Natural killer cell (primary cell): ENCODE measurements at regions not wholly inside any gene's neighbourhood (a gene's known extent, or its start where the extent isn't known, plus 50 kb on each side); places are given as distances from the start of the nearest gene placed in this dataset.

ENCODE experiments used
- ATAC-seq, 3 donors: fragments of 150-1000 bp in 2 of 3; fragments of 200-7000 bp in 1 of 3; cut with Tn5 transposase; 1 replicate in 1 of 3; 2 replicates in 2 of 3; pipeline ENCODE4 v1.10.0; 2021; ENCODE audit warnings: mild to moderate bottlenecking in 2 of 3, moderate library complexity in 2 of 3
- DNase-seq, 2 donors: peaks; one replicate each; pipeline versions ENCODE4 v3.0.0 to v3.0.0-alpha.2; 2013 to 2021; ENCODE audit warnings: mixed read lengths in 1 of 2
- H3K27ac ChIP-seq: one replicate; pipeline ENCODE4 v1.5.1; 2013; ENCODE audit warnings: mild to moderate bottlenecking, low read length
- H3K27me3 ChIP-seq: one replicate; pipeline ENCODE4 v1.6.1; 2013; ENCODE audit warnings: low read length; ENCODE audit not compliant: control insufficient read depth, insufficient read depth
- H3K36me3 ChIP-seq: one replicate; pipeline ENCODE4 v1.6.1; 2013; ENCODE audit warnings: low read length; ENCODE audit not compliant: control insufficient read depth, insufficient read depth
- H3K4me1 ChIP-seq: one replicate; pipeline ENCODE4 v1.6.1; 2013; ENCODE audit warnings: low read length; ENCODE audit not compliant: control insufficient read depth, insufficient read depth
- H3K4me3 ChIP-seq: one replicate; pipeline ENCODE4 v1.5.1; 2013; ENCODE audit warnings: low read length
- H3K9me3 ChIP-seq: one replicate; pipeline ENCODE4 v1.6.1; 2013; ENCODE audit warnings: low read length; ENCODE audit not compliant: control insufficient read depth, insufficient read depth
- H3K27ac Mint-ChIP-seq, 2 donors: one replicate each; pipeline ENCODE4 v1.8.0; 2022; ENCODE audit warnings: mild to moderate bottlenecking in 2 of 2, mixed read lengths in 2 of 2, moderate library complexity in 1 of 2
- H3K27me3 Mint-ChIP-seq, 2 donors: one replicate each; pipeline ENCODE4 v1.8.0; 2022; ENCODE audit warnings: low read depth in 2 of 2, mixed read lengths in 2 of 2
- H3K36me3 Mint-ChIP-seq: one replicate; pipeline ENCODE4 v1.8.0; 2022; ENCODE audit warnings: mixed read lengths
- H3K4me1 Mint-ChIP-seq, 2 donors: one replicate each; pipeline ENCODE4 v1.8.0; 2022; ENCODE audit warnings: mixed read lengths in 2 of 2
- H3K4me3 Mint-ChIP-seq: one replicate; pipeline ENCODE4 v1.8.0; 2022; ENCODE audit warnings: mild to moderate bottlenecking, moderate library complexity, mixed read lengths
- H3K9me3 Mint-ChIP-seq, 2 donors: one replicate each; pipeline ENCODE4 v1.8.0; 2022; ENCODE audit warnings: mixed read lengths in 2 of 2
- WGBS: methylation state at CpG from one replicate; pipeline ENCODE4 v1.1.7; 2013; ENCODE audit warnings: missing lambda C conversion rate; ENCODE audit not compliant: insufficient coverage; 5-methylcytosine and 5-hydroxymethylcytosine counted together
- intact Hi-C: fragments of 100-400 bp; cut with micrococcal nuclease; formaldehyde crosslinking; loops from one replicate; pipeline ENCODE4 v1.14.2; 2022
- TF ChIP-seq, protein P1 (sequence below): fragments of 200-600 bp; IDR thresholded peaks from one replicate; pipeline ENCODE4 v1.8.0; 2022; ENCODE audit warnings: antibody characterized with exemption

DNA sequence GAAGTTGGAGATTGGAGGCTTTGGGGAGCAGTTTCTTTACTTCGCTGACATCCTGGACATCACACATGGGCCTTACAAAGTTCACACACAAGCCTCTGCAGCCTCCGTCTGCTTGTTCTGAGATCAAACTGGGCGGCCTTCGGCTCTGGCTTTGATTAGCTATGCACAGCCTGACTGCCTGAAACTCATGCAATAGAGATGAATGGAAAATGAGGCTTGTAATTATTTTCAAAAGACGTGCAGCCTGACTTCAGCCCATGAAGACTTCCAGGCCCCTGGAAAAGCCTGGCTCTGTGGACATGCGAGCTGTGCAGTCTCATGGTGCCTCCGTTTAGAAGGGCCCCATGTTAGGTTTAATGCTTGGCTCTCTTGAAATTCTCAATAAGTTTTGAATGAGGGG lies 480.5 kb upstream of the SULF2 start:
- DNase-seq, result no peak
- no peak overlapping the region for H3K4me3 ChIP-seq
- H3K27ac Mint-ChIP-seq, result no peak overlapping the region
- H3K27ac ChIP-seq, result no peak overlapping the region
- H3K27me3 ChIP-seq, result no peaks in the 10 kb centered on the region
- TF ChIP-seq, protein P1, sequence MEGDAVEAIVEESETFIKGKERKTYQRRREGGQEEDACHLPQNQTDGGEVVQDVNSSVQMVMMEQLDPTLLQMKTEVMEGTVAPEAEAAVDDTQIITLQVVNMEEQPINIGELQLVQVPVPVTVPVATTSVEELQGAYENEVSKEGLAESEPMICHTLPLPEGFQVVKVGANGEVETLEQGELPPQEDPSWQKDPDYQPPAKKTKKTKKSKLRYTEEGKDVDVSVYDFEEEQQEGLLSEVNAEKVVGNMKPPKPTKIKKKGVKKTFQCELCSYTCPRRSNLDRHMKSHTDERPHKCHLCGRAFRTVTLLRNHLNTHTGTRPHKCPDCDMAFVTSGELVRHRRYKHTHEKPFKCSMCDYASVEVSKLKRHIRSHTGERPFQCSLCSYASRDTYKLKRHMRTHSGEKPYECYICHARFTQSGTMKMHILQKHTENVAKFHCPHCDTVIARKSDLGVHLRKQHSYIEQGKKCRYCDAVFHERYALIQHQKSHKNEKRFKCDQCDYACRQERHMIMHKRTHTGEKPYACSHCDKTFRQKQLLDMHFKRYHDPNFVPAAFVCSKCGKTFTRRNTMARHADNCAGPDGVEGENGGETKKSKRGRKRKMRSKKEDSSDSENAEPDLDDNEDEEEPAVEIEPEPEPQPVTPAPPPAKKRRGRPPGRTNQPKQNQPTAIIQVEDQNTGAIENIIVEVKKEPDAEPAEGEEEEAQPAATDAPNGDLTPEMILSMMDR, result no peak
- H3K9me3 ChIP-seq, result no peaks in the 10 kb centered on the region
- no peaks in the 10 kb centered on the region for H3K36me3 Mint-ChIP-seq
- H3K36me3 ChIP-seq, result no peaks in the 10 kb centered on the region
- H3K27me3 Mint-ChIP-seq, result peaks cover 14 to 25% of the 10 kb centered on the region in 2 donors
- H3K4me1 Mint-ChIP-seq, result no peaks in the 10 kb centered on the region
- H3K4me1 ChIP-seq, result no peaks in the 10 kb centered on the region
- intact Hi-C loops, result no loop called here
- H3K4me3 Mint-ChIP-seq, result no peak overlapping the region
- no peak for ATAC-seq
- no peaks in the 10 kb centered on the region for H3K9me3 Mint-ChIP-seq
- 92% methylated on average over 6 of the region's 7 CpGs for WGBS

- H3K36me3 Mint-ChIP-seq, result no peaks in the 10 kb centered on the region
- H3K36me3 ChIP-seq, result no peaks in the 10 kb centered on the region
- H3K4me3 ChIP-seq, result no peak overlapping the region
- no peak for DNase-seq
- H3K9me3 ChIP-seq, result no peaks in the 10 kb centered on the region
- H3K27me3 Mint-ChIP-seq, result peaks cover 10 to 32% of the 10 kb centered on the region in 2 donors
- no peaks in the 10 kb centered on the region for H3K9me3 Mint-ChIP-seq
- intact Hi-C loops, result no loop called here
- no peak overlapping the region for H3K27ac Mint-ChIP-seq
- no peaks in the 10 kb centered on the region for H3K4me1 Mint-ChIP-seq
- H3K4me1 ChIP-seq, result no peaks in the 10 kb centered on the region
- H3K27me3 ChIP-seq, result no peaks in the 10 kb centered on the region
- TF ChIP-seq, protein P1, result no peak
- no peak for ATAC-seq
- H3K4me3 Mint-ChIP-seq, result no peak overlapping the region
- H3K27ac ChIP-seq, result no peak overlapping the region
These were observed 477.7 kb upstream of the SULF2 start for GRCh38 chr20:48262955-48263354.

DNA sequence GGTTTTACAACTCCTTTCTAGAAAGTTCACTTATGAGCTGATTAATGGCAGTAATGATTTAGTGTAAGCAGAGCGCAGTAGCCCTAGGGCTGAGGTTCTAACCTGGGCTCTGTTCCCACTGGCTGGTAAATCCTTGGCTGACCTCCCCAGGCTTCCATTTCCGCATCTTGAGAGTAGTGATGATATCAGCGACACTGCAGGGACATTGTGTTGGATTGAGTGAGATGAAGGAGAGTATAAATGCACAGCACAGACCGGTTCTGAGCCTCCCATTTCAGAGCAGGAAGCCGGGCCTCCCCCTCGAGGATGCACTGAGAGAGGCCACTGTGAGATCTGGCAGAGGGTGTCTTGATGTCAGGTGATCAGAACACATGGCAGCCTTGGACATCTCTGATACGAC lies 477.2 kb upstream of the SULF2 start:
- TF ChIP-seq, protein P1, result no peak
- no peak overlapping the region for H3K27ac ChIP-seq
- ATAC-seq (no peak), DNase-seq (no peak)
- no peaks in the 10 kb centered on the region for H3K9me3 ChIP-seq
- no peaks in the 10 kb centered on the region for H3K4me1 Mint-ChIP-seq
- H3K36me3 Mint-ChIP-seq, result no peaks in the 10 kb centered on the region
- H3K27me3 ChIP-seq, result no peaks in the 10 kb centered on the region
- no peaks in the 10 kb centered on the region for H3K36me3 ChIP-seq
- H3K9me3 Mint-ChIP-seq, result no peaks in the 10 kb centered on the region
- H3K4me1 ChIP-seq, result no peaks in the 10 kb centered on the region
- no peak overlapping the region for H3K4me3 Mint-ChIP-seq
- 81% methylated on average over 7 of the region's 7 CpGs for WGBS
- intact Hi-C loops, result no loop called here
- no peak overlapping the region for H3K4me3 ChIP-seq
- H3K27me3 Mint-ChIP-seq, result peaks cover 10 to 32% of the 10 kb centered on the region in 2 donors
- H3K27ac Mint-ChIP-seq, result no peak overlapping the region

- TF ChIP-seq, protein P1, result no peak
- 90% methylated on average over 5 of the region's 6 CpGs for WGBS
- Mint-ChIP-seq H3K4me1 (no peaks in the 10 kb centered on the region), H3K27ac (no peak overlapping the region), H3K4me3 (no peak overlapping the region), H3K9me3 (no peaks in the 10 kb centered on the region), H3K27me3 (peaks cover 10 to 32% of the 10 kb centered on the region in 2 donors), H3K36me3 (no peaks in the 10 kb centered on the region)
- no peaks in the 10 kb centered on the region for H3K9me3 ChIP-seq
- DNase-seq (no peak), ATAC-seq (no peak)
- intact Hi-C loops, result no loop called here
- no peak overlapping the region for H3K27ac ChIP-seq
- no peaks in the 10 kb centered on the region for H3K4me1 ChIP-seq
- no peak overlapping the region for H3K4me3 ChIP-seq
- no peaks in the 10 kb centered on the region for H3K36me3 ChIP-seq
- no peaks in the 10 kb centered on the region for H3K27me3 ChIP-seq
These were observed 476.2 kb upstream of the SULF2 start for GRCh38 chr20:48261398-48261910.
